ENCODE measurements at regions not wholly inside any gene's neighbourhood (a gene's known extent, or its start where the extent isn't known, plus 50 kb on each side); places are given as distances from the start of the nearest gene placed in this dataset.

DNA sequence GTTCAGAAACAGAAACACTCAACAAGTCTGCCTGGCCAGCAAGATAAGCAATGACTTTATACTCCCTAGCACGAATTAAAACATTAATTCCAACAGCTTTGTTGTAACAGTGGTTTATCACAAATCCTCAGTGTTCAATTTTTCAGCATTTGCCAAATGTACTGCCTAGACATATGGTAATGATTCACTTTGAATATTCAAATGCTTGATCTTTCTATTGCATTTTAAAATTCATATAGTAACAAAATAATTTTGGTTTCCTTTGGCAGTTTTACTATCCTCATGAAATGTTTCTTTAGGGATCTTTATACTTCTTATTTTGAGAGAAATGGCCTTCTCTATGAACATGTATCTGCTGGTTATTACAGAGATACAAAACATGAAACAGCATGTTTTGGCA lies 851.8 kb upstream of the NXPH2 start:
- Histone ChIP-seq H3K9ac (ENCODE audit: insufficient read length) (no peak overlapping the region), H3K27ac (peak overlapping the region; percentile 91), H3K9me3 (ENCODE audit: low read depth, low read length) (peaks cover 3% of the 10 kb centered on the region; the same call in 1 of the 2 replicates), H3K36me3 (ENCODE audit: insufficient read depth, low read length) (no peaks in the 10 kb centered on the region), H3K4me3 (peak overlapping the region; percentile 52)
- DNase-seq (ENCODE audit: low read depth, low spot score) = peak; percentile 24
- TF ChIP-seq POLR2AphosphoS5 (IDR thresholded peaks at IDR 0.05; ENCODE audit: borderline replicate concordance, low read depth, low read length) (no peak), EZH2 (IDR thresholded peaks at IDR 0.05) (no peak), FOXP2 (optimal IDR thresholded peaks at IDR 0.05; ENCODE audit: control extremely low read depth, extremely low read length, insufficient read depth) (no peak)

DNA sequence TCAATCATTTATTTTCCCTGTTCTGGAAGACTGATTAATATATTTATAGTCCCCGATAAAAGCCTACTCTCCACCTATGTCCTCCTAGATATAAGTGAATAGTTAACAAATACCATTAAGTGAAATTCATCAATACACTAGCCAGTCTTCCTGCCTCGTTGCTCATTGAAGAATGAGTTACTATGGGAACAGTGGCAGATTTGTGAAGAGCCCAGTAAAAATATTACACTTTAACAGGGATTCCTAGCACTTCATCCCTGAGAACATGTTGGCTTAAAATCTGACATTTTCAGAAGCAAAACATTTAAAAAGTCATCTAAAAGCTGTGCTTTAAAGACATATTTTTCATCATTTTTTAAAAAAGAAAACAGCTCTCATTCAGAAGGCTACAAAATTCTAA lies 848.7 kb upstream of the NXPH2 start:
- no peak overlapping the region for H3K4me3 ChIP-seq
- no peaks in the 10 kb centered on the region for H3K9me3 ChIP-seq (ENCODE audit: low read depth, low read length)
- DNase-seq (ENCODE audit: low read depth, low spot score) = no peak
- TF ChIP-seq EZH2 (IDR thresholded peaks at IDR 0.05) (no peak), POLR2AphosphoS5 (IDR thresholded peaks at IDR 0.05; ENCODE audit: borderline replicate concordance, low read depth, low read length) (no peak), FOXP2 (optimal IDR thresholded peaks at IDR 0.05; ENCODE audit: control extremely low read depth, extremely low read length, insufficient read depth) (no peak)
- no peak overlapping the region for H3K9ac ChIP-seq (ENCODE audit: insufficient read length)
- H3K36me3 ChIP-seq (ENCODE audit: insufficient read depth, low read length) = no peaks in the 10 kb centered on the region
- H3K27ac ChIP-seq = no peak overlapping the region

DNA sequence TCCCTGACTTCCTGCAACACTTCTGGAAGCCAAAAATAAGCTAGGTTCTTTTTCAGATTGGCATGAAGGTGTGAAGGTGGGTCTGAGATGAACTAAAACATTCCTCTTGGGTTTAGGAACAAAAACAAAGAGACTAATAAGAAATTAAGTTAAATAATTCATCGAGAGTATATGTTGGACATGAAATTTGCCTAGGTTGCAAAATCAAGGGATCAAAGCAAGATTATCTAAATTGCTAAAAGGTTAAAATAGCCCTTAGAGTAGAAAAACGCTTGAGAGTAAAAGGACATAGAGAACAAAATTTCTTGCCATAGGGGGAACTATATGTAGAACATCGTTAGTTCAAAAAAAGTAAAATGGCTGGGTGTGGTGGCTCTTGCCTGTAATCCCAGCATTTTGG lies 845.9 kb upstream of the NXPH2 start:
- H3K27ac ChIP-seq = no peak overlapping the region
- no peak for TF ChIP-seq FOXP2 (optimal IDR thresholded peaks at IDR 0.05; ENCODE audit: control extremely low read depth, extremely low read length, insufficient read depth)
- TF ChIP-seq EZH2 (IDR thresholded peaks at IDR 0.05) = no peak
- no peak for TF ChIP-seq POLR2AphosphoS5 (IDR thresholded peaks at IDR 0.05; ENCODE audit: borderline replicate concordance, low read depth, low read length)
- H3K4me3 ChIP-seq = no peak overlapping the region
- no peak overlapping the region for H3K9ac ChIP-seq (ENCODE audit: insufficient read length)
- no peaks in the 10 kb centered on the region for H3K9me3 ChIP-seq (ENCODE audit: low read depth, low read length)
- H3K36me3 ChIP-seq (ENCODE audit: insufficient read depth, low read length) = no peaks in the 10 kb centered on the region
- DNase-seq (ENCODE audit: low read depth, low spot score) = no peak

DNA sequence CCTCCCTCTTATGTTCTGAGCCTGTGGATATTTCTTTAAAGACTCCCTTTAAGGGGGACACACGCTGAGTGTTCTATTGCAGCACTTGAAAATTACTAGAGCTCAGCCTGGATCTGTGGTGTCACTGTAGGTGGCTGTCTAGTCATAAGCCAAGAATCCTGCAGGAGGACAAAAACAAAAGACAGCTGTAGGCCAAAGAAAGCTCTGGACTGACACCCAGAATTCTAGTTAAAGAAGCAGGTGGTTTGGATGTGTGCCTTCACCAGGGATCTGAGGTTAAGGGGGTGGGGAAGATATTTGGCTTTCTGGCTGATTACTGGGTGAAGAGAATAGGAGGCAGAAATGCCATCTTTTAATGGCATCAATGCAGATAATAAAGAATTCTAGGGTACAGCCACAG lies 842.5 kb upstream of the NXPH2 start:
- Histone ChIP-seq H3K27ac (no peak overlapping the region), H3K9me3 (ENCODE audit: low read depth, low read length) (no peaks in the 10 kb centered on the region), H3K9ac (ENCODE audit: insufficient read length) (no peak overlapping the region), H3K4me3 (no peak overlapping the region), H3K36me3 (ENCODE audit: insufficient read depth, low read length) (no peaks in the 10 kb centered on the region)
- no peak for DNase-seq (ENCODE audit: low read depth, low spot score)
- TF ChIP-seq POLR2AphosphoS5 (IDR thresholded peaks at IDR 0.05; ENCODE audit: borderline replicate concordance, low read depth, low read length) (no peak), FOXP2 (optimal IDR thresholded peaks at IDR 0.05; ENCODE audit: control extremely low read depth, extremely low read length, insufficient read depth) (no peak), EZH2 (IDR thresholded peaks at IDR 0.05) (no peak)

DNA sequence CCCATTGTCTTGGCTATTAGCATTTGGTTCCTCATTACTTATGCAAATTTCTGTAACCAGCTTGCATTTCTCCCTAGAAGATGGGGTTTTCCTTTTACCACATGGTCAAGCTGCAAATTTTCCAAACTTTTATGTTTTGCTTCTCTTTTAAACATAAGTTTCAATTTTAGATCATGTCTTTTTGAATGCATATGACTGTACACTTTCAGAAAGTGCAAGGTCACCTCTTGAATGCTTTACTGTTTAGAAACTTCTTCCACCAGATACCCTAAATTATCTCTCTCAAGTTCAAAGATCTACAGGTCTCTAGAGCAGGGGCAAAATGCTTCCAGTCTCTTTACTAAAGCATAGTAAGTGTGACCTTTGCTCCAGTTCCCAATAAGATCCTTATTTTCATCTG lies 837.6 kb upstream of the NXPH2 start:
- Histone ChIP-seq H3K4me3 (no peak overlapping the region), H3K9ac (ENCODE audit: insufficient read length) (no peak overlapping the region), H3K36me3 (ENCODE audit: insufficient read depth, low read length) (no peaks in the 10 kb centered on the region), H3K9me3 (ENCODE audit: low read depth, low read length) (no peaks in the 10 kb centered on the region), H3K27ac (no peak overlapping the region)
- DNase-seq (ENCODE audit: low read depth, low spot score) = no peak
- TF ChIP-seq POLR2AphosphoS5 (IDR thresholded peaks at IDR 0.05; ENCODE audit: borderline replicate concordance, low read depth, low read length) (no peak), EZH2 (IDR thresholded peaks at IDR 0.05) (no peak), FOXP2 (optimal IDR thresholded peaks at IDR 0.05; ENCODE audit: control extremely low read depth, extremely low read length, insufficient read depth) (no peak)

DNA sequence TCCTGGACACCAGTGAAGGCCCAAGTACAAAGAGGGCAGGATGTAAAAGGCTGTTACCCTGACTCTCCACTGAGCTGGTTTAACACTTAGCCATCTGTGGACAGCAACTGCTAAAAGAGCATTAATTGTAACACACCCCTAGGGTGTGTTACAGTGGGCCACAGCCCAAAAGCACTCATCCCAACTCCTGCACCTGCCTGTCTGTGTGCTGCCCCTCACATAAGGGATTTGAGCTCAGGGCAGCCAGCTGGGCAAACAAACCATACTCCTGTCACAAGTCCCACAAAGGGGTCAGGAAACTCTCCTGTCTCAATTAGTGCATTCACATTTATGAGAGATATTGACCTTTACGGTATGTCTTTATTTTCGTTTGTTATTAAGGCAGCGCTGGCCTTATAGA lies 833.1 kb upstream of the NXPH2 start:
- no peak overlapping the region for H3K9ac ChIP-seq (ENCODE audit: insufficient read length)
- no peak overlapping the region for H3K27ac ChIP-seq
- TF ChIP-seq EZH2 (IDR thresholded peaks at IDR 0.05) (no peak), FOXP2 (optimal IDR thresholded peaks at IDR 0.05; ENCODE audit: control extremely low read depth, extremely low read length, insufficient read depth) (no peak), POLR2AphosphoS5 (IDR thresholded peaks at IDR 0.05; ENCODE audit: borderline replicate concordance, low read depth, low read length) (no peak)
- no peaks in the 10 kb centered on the region for H3K36me3 ChIP-seq (ENCODE audit: insufficient read depth, low read length)
- H3K9me3 ChIP-seq (ENCODE audit: low read depth, low read length) = no peaks in the 10 kb centered on the region
- no peak overlapping the region for H3K4me3 ChIP-seq
- DNase-seq (ENCODE audit: low read depth, low spot score) = no peak

DNA sequence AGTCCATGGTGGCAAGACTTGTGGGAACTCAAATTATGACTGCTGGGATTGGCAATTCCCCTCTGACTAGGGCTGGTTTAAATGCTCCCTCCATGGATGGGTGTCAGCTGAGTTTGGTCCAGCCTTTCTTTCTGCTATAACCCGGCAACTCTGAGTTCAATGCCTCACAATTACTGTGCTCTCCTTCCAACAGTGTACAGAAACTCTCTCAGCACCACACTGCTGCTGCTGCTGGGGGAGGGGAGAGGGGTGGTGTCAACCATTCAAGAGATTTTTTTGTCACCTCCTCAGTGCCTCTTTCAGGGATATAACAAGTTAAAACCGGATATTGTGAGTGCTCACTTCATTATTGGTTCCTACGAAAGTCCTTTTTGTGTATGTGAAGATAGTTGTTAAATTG lies 830.3 kb upstream of the NXPH2 start:
- H3K9me3 ChIP-seq (ENCODE audit: low read depth, low read length) = no peaks in the 10 kb centered on the region
- TF ChIP-seq EZH2 (IDR thresholded peaks at IDR 0.05) (no peak), FOXP2 (optimal IDR thresholded peaks at IDR 0.05; ENCODE audit: control extremely low read depth, extremely low read length, insufficient read depth) (no peak), POLR2AphosphoS5 (IDR thresholded peaks at IDR 0.05; ENCODE audit: borderline replicate concordance, low read depth, low read length) (no peak)
- no peak overlapping the region for H3K9ac ChIP-seq (ENCODE audit: insufficient read length)
- H3K27ac ChIP-seq = no peak overlapping the region
- no peaks in the 10 kb centered on the region for H3K36me3 ChIP-seq (ENCODE audit: insufficient read depth, low read length)
- no peak for DNase-seq (ENCODE audit: low read depth, low spot score)
- no peak overlapping the region for H3K4me3 ChIP-seq

DNA sequence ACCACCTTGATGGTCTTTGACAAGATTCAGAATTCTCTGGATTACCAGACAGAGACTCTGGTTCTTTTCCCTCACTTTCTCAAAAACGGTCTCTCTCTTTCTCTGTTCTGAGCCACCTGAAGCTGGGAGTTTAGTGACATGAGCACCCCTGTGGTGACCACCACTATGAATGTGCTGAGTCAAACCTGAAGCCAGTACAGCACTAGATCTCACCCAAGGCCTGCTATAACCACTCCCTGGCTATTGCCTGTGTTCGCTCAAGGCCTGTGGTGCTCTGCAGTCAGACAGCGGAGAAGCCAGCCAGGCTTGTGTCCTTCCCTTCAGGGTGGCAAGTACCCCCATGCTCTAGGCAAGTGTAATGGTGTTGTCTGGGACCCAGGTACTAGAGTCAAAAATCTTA lies 828.9 kb upstream of the NXPH2 start:
- Histone ChIP-seq H3K36me3 (ENCODE audit: insufficient read depth, low read length) (no peaks in the 10 kb centered on the region), H3K9me3 (ENCODE audit: low read depth, low read length) (no peaks in the 10 kb centered on the region), H3K9ac (ENCODE audit: insufficient read length) (no peak overlapping the region), H3K27ac (no peak overlapping the region), H3K4me3 (no peak overlapping the region)
- no peak for DNase-seq (ENCODE audit: low read depth, low spot score)
- TF ChIP-seq FOXP2 (optimal IDR thresholded peaks at IDR 0.05; ENCODE audit: control extremely low read depth, extremely low read length, insufficient read depth) (no peak), POLR2AphosphoS5 (IDR thresholded peaks at IDR 0.05; ENCODE audit: borderline replicate concordance, low read depth, low read length) (no peak), EZH2 (IDR thresholded peaks at IDR 0.05) (no peak)

DNA sequence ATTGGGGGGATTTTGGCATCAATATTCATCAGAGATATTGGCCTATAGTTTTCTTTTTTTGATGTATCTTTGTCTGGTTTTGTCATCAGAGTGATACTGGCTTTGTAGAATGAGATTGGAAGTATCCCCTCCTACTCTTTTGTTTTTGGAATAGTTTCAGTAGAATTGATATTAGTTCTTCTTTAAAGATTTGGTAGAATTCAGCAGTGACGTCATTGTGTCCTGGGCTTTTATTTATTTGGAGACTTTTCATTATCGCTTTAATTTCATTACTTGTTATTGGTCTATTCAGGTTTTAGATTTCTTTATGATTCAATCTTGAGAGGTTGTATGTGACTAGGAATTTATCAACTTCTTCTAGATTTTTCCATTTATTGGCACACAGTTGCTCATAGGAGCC lies 825.5 kb upstream of the NXPH2 start:
- H3K36me3 ChIP-seq (ENCODE audit: insufficient read depth, low read length) = no peaks in the 10 kb centered on the region
- no peaks in the 10 kb centered on the region for H3K9me3 ChIP-seq (ENCODE audit: low read depth, low read length)
- no peak overlapping the region for H3K27ac ChIP-seq
- H3K4me3 ChIP-seq = no peak overlapping the region
- DNase-seq (ENCODE audit: low read depth, low spot score) = no peak
- no peak for TF ChIP-seq EZH2 (IDR thresholded peaks at IDR 0.05)
- no peak for TF ChIP-seq FOXP2 (optimal IDR thresholded peaks at IDR 0.05; ENCODE audit: control extremely low read depth, extremely low read length, insufficient read depth)
- TF ChIP-seq POLR2AphosphoS5 (IDR thresholded peaks at IDR 0.05; ENCODE audit: borderline replicate concordance, low read depth, low read length) = no peak
- H3K9ac ChIP-seq (ENCODE audit: insufficient read length) = no peak overlapping the region
